Activated CD4-positive, alpha-beta T cell treated with anti-CD3 and anti-CD28 coated beads, Interleukin-2, amount 10 ng/mL, durations not matched to agents 7 days and 5 days (primary cell): ENCODE measurements at regions not wholly inside any gene's neighbourhood (a gene's known extent, or its start where the extent isn't known, plus 50 kb on each side); places are given as distances from the start of the nearest gene placed in this dataset.
A peak's percentile ranks its signal among the peaks of the same experiment; 100 is the strongest.

ENCODE experiments used
- CTCF ChIA-PET: fragments of 350-600 bp; sonication (Branson Sonifier 250); formaldehyde crosslinking; loops from one replicate; lab custom pipeline; 2021; ENCODE audit warnings: antibody characterized with exemption; lab: Charles Lee
- POLR2A ChIA-PET: fragments of 350-600 bp; sonication (Branson Sonifier 250); formaldehyde crosslinking; loops from one replicate; lab custom pipeline; 2021; ENCODE audit warnings: antibody characterized with exemption; lab: Charles Lee
- DNase-seq: peaks from one replicate; pipeline ENCODE4 v3.0.0-alpha.2; 2020
- H3K27ac Mint-ChIP-seq: one replicate; pipeline ENCODE4 v1.8.0; 2021; ENCODE audit warnings: mild to moderate bottlenecking, moderate library complexity, mixed read lengths
- H3K27me3 Mint-ChIP-seq: one replicate; pipeline ENCODE4 v1.8.0; 2021; ENCODE audit warnings: mixed read lengths
- H3K36me3 Mint-ChIP-seq: one replicate; pipeline ENCODE4 v1.8.0; 2021; ENCODE audit warnings: low read depth, mixed read lengths
- H3K4me1 Mint-ChIP-seq: one replicate; pipeline ENCODE4 v1.8.0; 2021; ENCODE audit warnings: mixed read lengths
- H3K4me3 Mint-ChIP-seq: one replicate; pipeline ENCODE4 v1.8.0; 2021; ENCODE audit warnings: mild to moderate bottlenecking, moderate library complexity, mixed read lengths
- H3K9me3 Mint-ChIP-seq: one replicate; pipeline ENCODE4 v1.8.0; 2021; ENCODE audit warnings: mixed read lengths

DNA sequence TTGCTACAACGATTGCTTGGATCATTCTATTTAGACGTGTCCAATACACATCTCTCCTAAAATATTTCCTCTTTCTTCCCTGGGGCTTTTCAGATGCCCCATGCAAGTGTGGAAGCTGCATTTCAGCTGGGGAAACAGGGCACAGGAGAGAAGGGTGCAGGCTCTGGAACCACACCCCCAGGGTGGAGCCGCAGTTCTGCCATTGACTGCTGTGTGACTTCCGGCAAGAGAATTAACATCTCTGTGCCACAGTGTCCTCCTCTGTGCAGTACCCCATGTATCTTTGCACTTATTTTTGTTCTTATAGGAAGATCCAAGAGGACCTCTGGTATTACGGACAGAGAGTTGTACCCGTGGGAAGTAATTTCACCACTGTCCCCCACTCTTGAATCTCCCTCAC lies 405.3 kb upstream of the EEF2KMT start:
- Mint-ChIP-seq H3K9me3 (no peaks in the 10 kb centered on the region), H3K4me1 (no peaks in the 10 kb centered on the region), H3K36me3 (no peaks in the 10 kb centered on the region), H3K4me3 (no peak overlapping the region), H3K27ac (no peak overlapping the region), H3K27me3 (no peaks in the 10 kb centered on the region)
- ChIA-PET POLR2A (no interaction called here), CTCF (no interaction called here)
- DNase-seq: no peak

DNA sequence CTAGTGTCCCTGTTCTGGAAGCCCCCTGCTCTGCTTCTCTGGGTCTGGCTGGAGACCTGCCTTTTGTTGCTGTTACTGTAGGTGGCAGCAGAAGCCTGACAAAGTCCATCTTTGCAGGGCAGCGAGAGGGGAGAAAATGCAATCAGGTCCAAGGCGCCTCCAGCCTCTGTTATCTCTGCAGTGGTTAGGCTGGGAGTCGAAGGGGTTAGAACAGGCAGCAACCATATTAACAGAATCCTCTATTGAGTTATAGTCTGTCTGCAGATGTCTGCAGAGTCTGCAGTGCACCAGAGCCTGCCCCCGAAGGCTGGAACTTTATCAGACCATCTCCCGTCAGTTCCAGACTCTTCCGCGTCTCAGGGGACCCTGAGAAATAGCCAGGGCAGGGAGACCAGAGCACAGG lies 404.9 kb upstream of the EEF2KMT start:
- Mint-ChIP-seq H3K4me3 (no peak overlapping the region), H3K36me3 (no peaks in the 10 kb centered on the region), H3K27me3 (no peaks in the 10 kb centered on the region), H3K9me3 (no peaks in the 10 kb centered on the region), H3K4me1 (no peaks in the 10 kb centered on the region), H3K27ac (no peak overlapping the region)
- ChIA-PET CTCF (no interaction called here), POLR2A (no interaction called here)
- DNase-seq: no peak

DNA sequence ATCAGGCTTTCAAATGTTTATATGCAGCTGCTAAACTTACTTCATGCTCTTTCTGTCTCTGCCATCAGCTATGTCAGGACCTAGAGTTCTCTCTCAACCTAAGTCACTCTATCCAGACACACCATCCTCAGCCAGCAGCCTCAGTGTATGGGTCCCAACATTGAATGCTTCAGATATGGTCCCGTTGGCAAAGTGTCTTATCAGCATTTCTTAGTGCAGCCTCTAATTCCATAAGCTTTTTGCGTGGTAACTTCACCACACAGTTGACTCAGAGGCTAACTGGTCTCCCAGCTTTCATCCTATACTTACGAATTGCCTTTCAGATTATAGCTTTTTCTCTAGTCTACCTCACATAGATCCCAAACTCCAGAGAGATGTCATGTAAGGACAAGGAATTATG lies 402.9 kb upstream of the EEF2KMT start:
- ChIA-PET CTCF (no interaction called here), POLR2A (no interaction called here)
- Mint-ChIP-seq H3K27ac (no peak overlapping the region), H3K9me3 (peaks cover 4% of the 10 kb centered on the region), H3K27me3 (no peaks in the 10 kb centered on the region), H3K36me3 (no peaks in the 10 kb centered on the region), H3K4me3 (no peak overlapping the region), H3K4me1 (no peaks in the 10 kb centered on the region)
- no peak for DNase-seq

DNA sequence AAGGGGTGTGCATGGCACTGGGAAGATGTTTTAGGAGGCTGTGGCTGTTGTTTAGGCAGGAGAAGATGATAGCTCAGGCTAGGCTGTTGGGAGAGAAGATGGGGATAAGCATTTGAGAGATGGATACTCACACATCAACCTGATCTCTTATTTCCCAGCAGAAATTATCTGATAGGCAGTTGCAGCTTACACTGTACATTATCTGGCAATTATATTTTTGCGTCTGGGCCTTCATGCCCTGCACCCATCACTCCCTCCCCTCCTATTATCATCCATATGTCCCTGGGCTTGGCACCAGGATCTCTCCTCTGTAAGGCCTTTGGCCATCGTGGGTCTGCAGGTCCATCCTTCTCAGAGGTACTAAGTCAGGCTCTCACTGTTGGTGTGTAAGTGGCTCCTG lies 401.0 kb upstream of the EEF2KMT start:
- POLR2A ChIA-PET: no interaction called here

DNA sequence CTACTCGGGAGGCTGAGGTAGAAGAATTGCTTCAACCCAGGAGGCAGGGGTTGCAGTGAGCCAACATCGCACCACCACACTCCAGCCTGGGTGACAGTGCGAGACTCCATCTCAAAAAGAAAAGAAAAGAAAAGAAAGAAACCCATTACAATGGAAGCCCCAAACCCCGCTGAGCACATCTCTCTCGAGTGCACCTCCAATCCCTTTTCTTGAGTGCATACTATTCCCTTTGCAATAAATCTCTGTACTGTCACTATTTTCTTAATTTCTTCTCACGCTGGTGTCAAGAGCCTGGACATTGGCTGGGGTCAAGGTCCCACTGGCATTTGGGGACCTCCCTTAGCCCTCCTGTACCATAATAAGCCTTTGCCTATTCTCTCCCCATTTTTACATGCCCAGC lies 398.4 kb upstream of the EEF2KMT start:
- Mint-ChIP-seq H3K27ac (no peak overlapping the region), H3K4me3 (no peak overlapping the region), H3K36me3 (no peaks in the 10 kb centered on the region), H3K27me3 (no peaks in the 10 kb centered on the region), H3K4me1 (no peaks in the 10 kb centered on the region), H3K9me3 (peaks cover 4% of the 10 kb centered on the region)
- DNase-seq: no peak
- ChIA-PET POLR2A (no interaction called here), CTCF (no interaction called here)

More for the DNA sequence above, 401.0 kb upstream of the EEF2KMT start:
- peaks cover 4% of the 10 kb centered on the region for H3K9me3 Mint-ChIP-seq
- CTCF ChIA-PET: no interaction called here
- no peaks in the 10 kb centered on the region for H3K27me3 Mint-ChIP-seq
- H3K4me1 Mint-ChIP-seq: no peaks in the 10 kb centered on the region
- H3K36me3 Mint-ChIP-seq: no peaks in the 10 kb centered on the region
- H3K4me3 Mint-ChIP-seq: no peak overlapping the region
- DNase-seq: no peak
- H3K27ac Mint-ChIP-seq: no peak overlapping the region

DNA sequence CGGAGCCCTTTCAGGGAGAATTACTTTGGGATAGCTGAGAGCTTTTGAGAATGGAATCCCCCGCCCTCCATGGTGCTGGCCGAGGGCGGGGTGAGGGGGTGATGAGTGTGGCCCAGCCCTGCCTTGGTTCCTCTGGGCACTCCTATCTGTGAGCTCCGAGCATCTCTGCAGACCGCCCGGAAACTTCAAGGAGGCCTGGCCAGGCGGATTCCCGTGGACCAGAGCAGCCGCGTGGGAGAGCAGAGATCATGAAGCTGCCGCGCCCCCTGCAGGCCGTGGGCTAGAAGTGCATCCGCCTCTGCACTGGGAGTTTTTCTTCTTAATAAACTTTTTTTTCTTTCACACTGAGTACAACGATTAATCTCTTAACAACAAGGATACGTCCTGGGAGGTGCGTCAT lies 392.9 kb upstream of the EEF2KMT start:
- no peaks in the 10 kb centered on the region for H3K27me3 Mint-ChIP-seq
- no peaks in the 10 kb centered on the region for H3K4me1 Mint-ChIP-seq
- no peak overlapping the region for H3K27ac Mint-ChIP-seq
- H3K36me3 Mint-ChIP-seq: no peaks in the 10 kb centered on the region
- no peaks in the 10 kb centered on the region for H3K9me3 Mint-ChIP-seq
- ChIA-PET CTCF (interaction anchor here (1.2 kb wide), 1 partner anchor 15 kb away, joined by 3 read pairs; no protein-coding TSS in a partner anchor), POLR2A (no interaction called here)
- no peak overlapping the region for H3K4me3 Mint-ChIP-seq
- peak; percentile 13 for DNase-seq

DNA sequence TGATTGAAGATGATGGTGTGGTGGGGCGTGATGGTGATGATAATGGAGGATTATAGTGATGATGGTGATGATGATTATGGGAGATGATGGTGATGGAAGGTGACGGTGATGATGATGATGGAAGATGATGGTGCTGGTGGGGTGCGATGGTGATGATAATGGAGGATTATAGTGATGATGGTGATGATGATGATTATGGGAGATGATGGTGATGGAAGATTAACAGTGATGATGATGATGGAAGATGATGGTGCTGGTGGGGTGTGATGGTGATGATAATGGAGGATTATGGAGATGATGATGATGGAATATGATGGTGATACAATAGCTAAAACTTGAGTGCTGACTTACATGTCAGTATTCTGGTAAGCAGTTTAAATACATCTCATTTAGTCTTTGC lies 391.0 kb upstream of the EEF2KMT start:
- Mint-ChIP-seq H3K4me3 (no peak overlapping the region), H3K27me3 (no peaks in the 10 kb centered on the region), H3K27ac (no peak overlapping the region), H3K4me1 (no peaks in the 10 kb centered on the region), H3K36me3 (no peaks in the 10 kb centered on the region), H3K9me3 (no peaks in the 10 kb centered on the region)
- DNase-seq: no peak
- CTCF ChIA-PET: no interaction called here
- POLR2A ChIA-PET: no interaction called here

DNA sequence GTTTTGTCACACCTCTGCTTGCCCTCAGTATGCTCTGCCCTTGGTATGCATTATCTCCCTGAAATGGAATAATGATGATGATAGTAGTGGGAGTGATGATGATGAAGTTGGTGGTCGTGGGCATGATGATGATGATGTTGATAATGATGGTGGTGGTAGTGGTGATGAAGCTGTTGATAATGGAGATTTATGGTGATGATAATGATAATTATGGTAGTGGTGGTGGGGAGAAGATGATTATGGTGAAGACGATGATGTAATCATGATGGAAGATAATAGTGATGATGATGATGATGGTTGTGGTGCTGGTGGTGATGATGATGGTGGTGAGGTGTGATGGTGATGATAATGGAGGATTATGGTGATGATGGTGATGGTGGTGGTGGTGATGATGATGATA lies 390.1 kb upstream of the EEF2KMT start:
- Mint-ChIP-seq H3K27me3 (no peaks in the 10 kb centered on the region), H3K27ac (no peak overlapping the region), H3K4me3 (no peak overlapping the region), H3K4me1 (no peaks in the 10 kb centered on the region), H3K36me3 (no peaks in the 10 kb centered on the region), H3K9me3 (no peaks in the 10 kb centered on the region)
- POLR2A ChIA-PET: no interaction called here
- CTCF ChIA-PET: no interaction called here
- DNase-seq: no peak

DNA sequence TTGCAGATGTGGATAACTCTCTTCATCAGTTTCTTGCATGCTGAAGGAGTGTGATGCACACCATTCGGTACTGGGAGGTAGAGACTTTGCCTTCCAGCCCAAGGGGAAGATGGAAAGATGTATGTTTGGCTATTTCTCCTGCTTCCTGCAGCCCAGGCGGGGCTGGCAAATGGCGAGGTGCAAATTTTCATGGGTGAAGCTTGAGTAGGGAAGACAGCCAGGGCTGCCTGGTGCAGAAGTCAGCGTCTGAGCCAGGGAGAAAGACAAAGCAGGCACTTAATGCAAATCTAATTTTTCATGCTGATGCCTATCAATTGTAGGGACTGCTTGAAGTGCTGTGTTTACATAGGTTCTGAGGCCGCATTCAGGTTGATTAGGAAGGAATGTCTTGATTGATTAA lies 384.7 kb upstream of the EEF2KMT start:
- H3K36me3 Mint-ChIP-seq: no peaks in the 10 kb centered on the region
- H3K9me3 Mint-ChIP-seq: no peaks in the 10 kb centered on the region
- no peaks in the 10 kb centered on the region for H3K4me1 Mint-ChIP-seq
- H3K27me3 Mint-ChIP-seq: no peaks in the 10 kb centered on the region
- H3K4me3 Mint-ChIP-seq: no peak overlapping the region
- H3K27ac Mint-ChIP-seq: no peak overlapping the region
- no peak for DNase-seq
- POLR2A ChIA-PET: no interaction called here
- CTCF ChIA-PET: no interaction called here

DNA sequence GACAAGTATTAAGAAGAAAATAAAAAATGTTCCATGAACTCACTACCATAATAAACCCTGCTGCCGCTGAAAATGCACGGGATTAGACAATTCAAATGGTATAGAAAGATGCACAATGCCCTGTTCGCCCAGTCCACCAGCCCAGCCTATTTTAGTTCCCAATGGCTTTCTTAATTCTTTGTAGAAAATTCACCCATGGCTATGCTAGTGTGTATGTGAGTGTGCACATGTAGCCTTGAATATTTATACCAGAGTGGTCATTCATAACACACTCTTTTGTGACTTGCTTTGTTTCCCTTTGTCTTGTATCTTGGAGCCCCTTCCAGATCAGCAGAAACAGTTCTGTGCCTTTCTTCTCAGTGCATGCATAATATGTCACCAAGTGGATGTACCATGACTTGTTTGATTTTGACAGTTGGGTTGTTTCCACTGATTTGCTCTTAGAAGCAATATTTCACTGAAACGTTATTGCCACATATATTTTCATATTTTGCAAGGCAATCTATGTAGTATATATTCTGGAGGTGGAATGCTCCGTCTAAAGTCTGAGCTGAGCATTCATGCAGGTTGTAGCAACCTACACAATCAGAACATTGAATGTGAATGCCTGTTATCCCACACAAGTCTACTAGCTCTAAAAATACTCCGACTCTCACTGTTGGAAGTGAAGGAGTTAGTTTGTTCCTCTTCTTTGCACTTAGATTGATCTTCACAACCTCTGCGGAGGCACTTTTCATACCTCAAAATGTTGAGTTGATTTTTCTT lies 383.0 kb upstream of the EEF2KMT start:
- Mint-ChIP-seq H3K4me1 (no peaks in the 10 kb centered on the region), H3K4me3 (no peak overlapping the region), H3K36me3 (no peaks in the 10 kb centered on the region), H3K9me3 (no peaks in the 10 kb centered on the region), H3K27ac (no peak overlapping the region), H3K27me3 (no peaks in the 10 kb centered on the region)
- CTCF ChIA-PET: no interaction called here
- no peak for DNase-seq
- POLR2A ChIA-PET: no interaction called here

DNA sequence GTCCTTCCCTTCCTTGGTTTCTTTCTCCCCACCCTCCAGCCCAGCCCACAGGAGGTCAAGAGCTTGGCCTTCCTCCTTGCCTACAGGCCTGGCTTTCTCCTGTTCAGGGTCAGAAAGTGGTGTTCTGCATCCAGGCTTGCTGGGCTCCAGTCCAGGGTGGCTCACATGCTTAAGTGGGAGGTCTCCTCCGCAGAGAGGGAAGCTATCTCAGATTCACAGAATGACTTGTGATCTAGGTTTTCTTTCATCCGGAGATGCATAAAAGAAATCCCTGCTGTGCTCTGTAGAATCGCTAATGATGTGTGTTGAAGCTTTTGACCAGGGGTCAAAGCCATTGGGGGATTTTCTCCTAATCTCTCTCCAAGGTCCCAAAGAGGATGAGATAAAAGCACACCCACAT lies 382.3 kb upstream of the EEF2KMT start:
- H3K27me3 Mint-ChIP-seq: no peaks in the 10 kb centered on the region
- no peak overlapping the region for H3K4me3 Mint-ChIP-seq
- CTCF ChIA-PET: no interaction called here
- no peak overlapping the region for H3K27ac Mint-ChIP-seq
- no peaks in the 10 kb centered on the region for H3K36me3 Mint-ChIP-seq
- DNase-seq: no peak
- POLR2A ChIA-PET: no interaction called here
- no peaks in the 10 kb centered on the region for H3K9me3 Mint-ChIP-seq
- no peaks in the 10 kb centered on the region for H3K4me1 Mint-ChIP-seq

DNA sequence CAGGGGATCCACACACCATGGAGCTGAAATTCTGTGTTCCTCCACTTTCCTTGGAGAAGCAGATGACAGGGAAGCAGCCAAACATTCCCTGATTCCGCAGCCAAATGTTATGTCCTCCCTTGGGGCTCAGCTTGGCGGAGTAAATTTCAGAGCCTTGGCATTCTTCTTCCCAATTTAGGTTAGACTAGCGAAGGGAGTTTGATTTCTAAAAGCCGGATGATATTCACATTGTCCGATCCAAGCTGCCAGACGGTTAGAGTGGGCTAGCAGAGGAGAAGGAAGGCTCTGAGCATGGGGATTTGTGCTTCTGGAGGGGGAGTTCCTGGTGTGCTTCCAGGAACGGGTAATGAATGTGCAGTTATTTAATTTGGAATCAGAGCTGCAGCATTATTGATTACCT lies 380.4 kb upstream of the EEF2KMT start:
- CTCF ChIA-PET: no interaction called here
- no peak for DNase-seq
- Mint-ChIP-seq H3K27ac (no peak overlapping the region), H3K36me3 (no peaks in the 10 kb centered on the region), H3K4me1 (no peaks in the 10 kb centered on the region), H3K4me3 (no peak overlapping the region), H3K27me3 (no peaks in the 10 kb centered on the region), H3K9me3 (no peaks in the 10 kb centered on the region)
- POLR2A ChIA-PET: no interaction called here

DNA sequence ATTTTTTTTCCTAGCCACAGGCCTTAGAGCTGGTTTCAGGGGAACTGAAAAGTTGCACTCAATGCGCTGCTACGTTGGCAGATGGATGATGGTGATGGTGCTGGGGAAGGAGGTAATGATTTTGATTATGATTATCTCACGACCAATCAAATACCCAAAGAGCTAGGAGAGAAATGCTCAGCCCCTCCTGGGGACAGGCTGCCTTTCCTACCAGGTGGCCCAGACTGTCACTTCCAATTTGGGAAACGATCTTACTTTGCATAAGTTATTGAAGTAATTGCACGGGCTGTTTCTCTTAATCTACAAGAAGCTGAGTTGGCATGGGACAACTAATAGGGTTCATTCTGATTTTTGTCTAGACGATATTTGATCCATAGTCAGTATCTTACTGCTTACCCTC lies 379.7 kb upstream of the EEF2KMT start:
- Mint-ChIP-seq H3K9me3 (no peaks in the 10 kb centered on the region), H3K36me3 (no peaks in the 10 kb centered on the region), H3K27ac (no peak overlapping the region), H3K4me3 (no peak overlapping the region), H3K27me3 (no peaks in the 10 kb centered on the region), H3K4me1 (no peaks in the 10 kb centered on the region)
- no peak for DNase-seq
- POLR2A ChIA-PET: no interaction called here
- CTCF ChIA-PET: no interaction called here

DNA sequence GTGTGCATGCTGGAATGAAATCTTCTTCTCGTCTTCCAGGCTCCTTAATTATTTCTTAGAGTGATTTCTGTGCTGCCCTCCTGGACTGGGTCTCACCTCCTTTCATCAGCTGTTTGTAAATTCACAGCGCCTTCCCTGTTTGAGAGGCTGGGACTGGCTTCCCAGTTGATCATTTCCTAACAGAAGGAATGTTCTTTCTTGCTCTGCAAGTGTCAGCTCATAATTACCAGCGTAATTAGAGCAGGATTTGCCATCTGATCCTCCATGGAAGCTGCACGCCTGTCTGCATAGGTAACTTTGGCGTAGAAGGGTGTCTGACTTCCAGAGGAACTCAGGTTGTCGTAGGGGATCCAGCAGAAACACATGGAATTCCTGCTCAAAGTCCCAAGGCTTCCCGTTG lies 375.0 kb upstream of the EEF2KMT start:
- Mint-ChIP-seq H3K36me3 (no peaks in the 10 kb centered on the region), H3K27me3 (no peaks in the 10 kb centered on the region), H3K4me1 (no peaks in the 10 kb centered on the region), H3K9me3 (no peaks in the 10 kb centered on the region), H3K27ac (no peak overlapping the region), H3K4me3 (no peak overlapping the region)
- no peak for DNase-seq
- ChIA-PET CTCF (no interaction called here), POLR2A (no interaction called here)
